KMS-11 (cell line): ENCODE measurements at regions not wholly inside any gene's neighbourhood (a gene's known extent, or its start where the extent isn't known, plus 50 kb on each side); places are given as distances from the start of the nearest gene placed in this dataset.

Source experiments
- H2AFZ ChIP-seq: fragments of 200-600 bp; sonication (generic); 2 replicates; pipeline ENCODE4 v1.6.1; 2016; ENCODE audit warnings: antibody characterized with exemption, mixed run types, low read depth
- H3K27ac ChIP-seq: fragments of 200-600 bp; sonication (generic); 2 replicates; pipeline ENCODE4 v1.6.1; 2016; ENCODE audit warnings: mild to moderate bottlenecking, mixed run types
- H3K27me3 ChIP-seq: fragments of 200-600 bp; sonication (generic); 2 replicates; pipeline ENCODE4 v1.6.1; 2017; ENCODE audit warnings: mild to moderate bottlenecking, low read depth, mixed run types, moderate library complexity; ENCODE audit not compliant: insufficient read depth
- H3K36me3 ChIP-seq: fragments of 200-600 bp; sonication (generic); 2 replicates; pipeline ENCODE4 v1.6.1; 2017; ENCODE audit warnings: mild to moderate bottlenecking, mixed run types; ENCODE audit not compliant: insufficient read depth
- H3K4me1 ChIP-seq: fragments of 200-600 bp; sonication (generic); 2 replicates; pipeline ENCODE4 v1.6.1; 2016; ENCODE audit warnings: mild to moderate bottlenecking, low read depth, mixed run types; ENCODE audit not compliant: poor library complexity, severe bottlenecking
- H3K4me2 ChIP-seq: fragments of 200-600 bp; sonication (generic); 2 replicates; pipeline ENCODE4 v1.7.0; 2016; ENCODE audit warnings: mild to moderate bottlenecking, mixed run types
- H3K4me3 ChIP-seq: fragments of 200-600 bp; sonication (generic); IDR thresholded peaks from 2 replicates; pipeline ENCODE4 v1.6.1; 2017; ENCODE audit warnings: low read depth, low read length, mixed read lengths; ENCODE audit not compliant: insufficient read depth
- H3K79me2 ChIP-seq: fragments of 200-600 bp; sonication (generic); 2 replicates; pipeline ENCODE4 v1.6.1; 2016; ENCODE audit warnings: low read depth, mixed run types; ENCODE audit not compliant: insufficient read depth
- H3K9ac ChIP-seq: fragments of 200-600 bp; sonication (generic); 2 replicates; pipeline ENCODE4 v1.6.1; 2016; ENCODE audit warnings: mild to moderate bottlenecking, mixed run types
- H4K20me1 ChIP-seq: fragments of 200-600 bp; sonication (generic); 2 replicates; pipeline ENCODE4 v1.6.1; 2016; ENCODE audit warnings: mild to moderate bottlenecking, mixed run types; ENCODE audit not compliant: insufficient read depth
- CTCF ChIP-seq: fragments of 200-600 bp; sonication (generic); conservative IDR thresholded peaks from 2 replicates; pipeline ENCODE4 v1.6.1; 2017; ENCODE audit warnings: low read depth, mild to moderate bottlenecking, antibody characterized with exemption, low read length, moderate library complexity, mixed read lengths

GRCh38 chr6:82681119-82681714, 317.6 kb downstream of the TPBG start:
- TF ChIP-seq CTCF, result no peak
- no peaks in the 10 kb centered on the region for H3K79me2 ChIP-seq
- no peak overlapping the region for H3K4me2 ChIP-seq
- no peak overlapping the region for H3K4me3 ChIP-seq
- H3K27me3 ChIP-seq, result no peaks in the 10 kb centered on the region
- no peaks in the 10 kb centered on the region for H3K4me1 ChIP-seq
- H4K20me1 ChIP-seq, result no peaks in the 10 kb centered on the region
- no peak overlapping the region for H3K9ac ChIP-seq
- no peak overlapping the region for H3K27ac ChIP-seq
- H3K36me3 ChIP-seq, result no peaks in the 10 kb centered on the region
- no peak overlapping the region for H2AFZ ChIP-seq

DNA sequence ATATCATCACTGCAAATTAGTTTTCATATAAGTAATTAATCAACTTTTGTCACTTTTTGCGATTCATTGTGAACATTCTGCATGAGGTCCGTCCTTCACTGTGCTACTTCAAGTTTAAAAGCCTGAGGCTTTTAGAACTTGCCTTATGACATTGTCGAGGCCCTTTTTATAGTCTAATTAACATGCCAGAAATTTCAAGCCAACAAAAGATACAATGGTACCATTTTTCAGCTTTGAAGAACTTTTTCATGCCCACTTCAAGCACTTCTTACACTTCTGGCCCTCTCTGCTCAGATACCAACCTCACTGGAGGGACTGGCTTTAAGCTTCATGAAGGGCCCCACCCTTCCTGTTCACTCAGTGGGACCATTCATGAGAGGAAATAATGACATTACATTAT, 323.1 kb downstream of the TPBG start:
- Histone ChIP-seq H3K36me3 (no peaks in the 10 kb centered on the region), H2AFZ (no peak overlapping the region), H3K27me3 (no peaks in the 10 kb centered on the region), H3K4me3 (no peak overlapping the region), H3K9ac (no peak overlapping the region), H3K4me2 (no peak overlapping the region), H4K20me1 (no peaks in the 10 kb centered on the region), H3K27ac (no peak overlapping the region), H3K4me1 (no peaks in the 10 kb centered on the region), H3K79me2 (no peaks in the 10 kb centered on the region)
- no peak for TF ChIP-seq CTCF

DNA sequence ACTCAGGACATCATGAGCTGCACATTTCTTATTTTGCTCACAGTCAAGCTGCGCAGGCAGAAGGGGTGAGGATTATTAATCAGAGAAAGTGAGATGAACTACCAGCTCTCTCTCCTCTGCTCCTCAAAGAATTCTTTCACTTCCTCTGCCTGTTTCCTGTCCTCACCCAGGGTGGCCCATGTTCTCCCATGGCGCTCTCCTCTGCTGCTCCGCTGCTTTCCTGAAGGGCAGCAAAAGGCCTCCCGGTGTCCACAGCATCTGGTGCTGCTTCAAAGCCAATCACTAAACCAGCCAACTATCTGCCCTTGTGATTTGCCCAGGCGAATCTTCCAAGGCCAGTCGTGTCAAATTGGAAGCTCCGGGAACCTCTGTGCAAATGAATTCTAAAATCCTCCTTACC, 324.2 kb downstream of the TPBG start:
- H3K9ac ChIP-seq, result no peak overlapping the region
- no peaks in the 10 kb centered on the region for H3K27me3 ChIP-seq
- no peak overlapping the region for H3K27ac ChIP-seq
- no peak overlapping the region for H2AFZ ChIP-seq
- no peaks in the 10 kb centered on the region for H3K79me2 ChIP-seq
- H3K4me1 ChIP-seq, result no peaks in the 10 kb centered on the region
- no peaks in the 10 kb centered on the region for H3K36me3 ChIP-seq
- no peak overlapping the region for H3K4me2 ChIP-seq
- TF ChIP-seq CTCF, result no peak
- H3K4me3 ChIP-seq, result no peak overlapping the region
- no peaks in the 10 kb centered on the region for H4K20me1 ChIP-seq

DNA sequence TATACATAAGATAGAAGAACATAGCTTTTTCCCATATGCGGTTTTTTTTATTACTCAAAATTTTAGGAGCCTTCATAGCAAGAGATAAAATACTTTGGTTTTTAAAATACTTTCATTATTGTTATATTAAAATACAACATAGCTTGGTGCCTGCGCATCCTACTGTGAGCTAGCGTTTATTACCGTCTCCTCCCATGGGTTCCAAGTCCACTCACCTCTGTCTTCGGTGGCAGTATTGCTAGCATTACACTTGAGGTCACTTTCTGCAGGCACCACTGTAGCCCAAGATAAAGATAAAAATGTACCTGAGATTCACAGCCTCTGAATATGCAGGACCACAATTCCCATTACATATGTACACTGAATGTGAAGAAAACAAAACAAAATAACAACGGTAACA, 326.7 kb downstream of the TPBG start:
- Histone ChIP-seq H3K27ac (no peak overlapping the region), H2AFZ (no peak overlapping the region), H3K27me3 (no peaks in the 10 kb centered on the region), H4K20me1 (no peaks in the 10 kb centered on the region), H3K36me3 (no peaks in the 10 kb centered on the region), H3K79me2 (no peaks in the 10 kb centered on the region), H3K9ac (no peak overlapping the region), H3K4me3 (no peak overlapping the region), H3K4me1 (no peaks in the 10 kb centered on the region), H3K4me2 (no peak overlapping the region)
- no peak for TF ChIP-seq CTCF
